ENCODE measurements at regions not wholly inside any gene's neighbourhood (a gene's known extent, or its start where the extent isn't known, plus 50 kb on each side); places are given as distances from the start of the nearest gene placed in this dataset.

GRCh38 chrX:21151051-21151450 lies 223.2 kb upstream of the CNKSR2 start:
- no peak for TF ChIP-seq ZNF274 (IDR thresholded peaks at IDR 0.05; ENCODE audit: low read depth, low read length)
- TF ChIP-seq SUZ12 (IDR thresholded peaks at IDR 0.05; ENCODE audit: extremely low read depth, insufficient read depth, insufficient read length), result no peak
- TF ChIP-seq YY1 (IDR thresholded peaks at IDR 0.05; ENCODE audit: insufficient read depth, insufficient read length), result no peak
